Cardiac muscle cell (in vitro differentiated cells and primary cell): ENCODE measurements at regions not wholly inside any gene's neighbourhood (a gene's known extent, or its start where the extent isn't known, plus 50 kb on each side); places are given as distances from the start of the nearest gene placed in this dataset.

Source experiments
- DNase-seq, 2 donors: peaks; one replicate each; pipeline versions ENCODE4 v3.0.0 to v3.0.0-alpha.2; 2010 to 2017; ENCODE audit warnings: low read depth in 1 of 2, low spot score in 1 of 2
- H3K27ac ChIP-seq: fragments of 200-600 bp; sonication (generic); 2 replicates; pipeline ENCODE4 v1.5.1; 2016
- H3K27me3 ChIP-seq: fragments of 200-600 bp; sonication (generic); 2 replicates; pipeline ENCODE4 v1.6.0; 2016; ENCODE audit warnings: control low read depth
- H3K36me3 ChIP-seq: fragments of 200-600 bp; sonication (generic); 2 replicates; pipeline ENCODE4 v1.5.1; 2016; ENCODE audit warnings: control low read depth
- H3K4me1 ChIP-seq: fragments of 200-600 bp; sonication (generic); 2 replicates; pipeline ENCODE4 v1.8.1; 2017; ENCODE audit warnings: low read depth, mild to moderate bottlenecking, mixed run types
- H3K4me3 ChIP-seq: fragments of 200-600 bp; sonication (generic); 2 replicates; pipeline ENCODE4 v1.5.1; 2016; ENCODE audit warnings: mild to moderate bottlenecking
- H3K9me3 ChIP-seq: fragments of 200-600 bp; sonication (generic); 2 replicates; pipeline ENCODE4 v1.5.1; 2017; ENCODE audit warnings: low read depth, mild to moderate bottlenecking, control low read depth
- TF ChIP-seq, protein P1 (sequence below): IDR thresholded peaks from 2 replicates; pipeline ENCODE4 v1.5.1; 2012; ENCODE audit warnings: low read depth, mild to moderate bottlenecking, low read length

DNA sequence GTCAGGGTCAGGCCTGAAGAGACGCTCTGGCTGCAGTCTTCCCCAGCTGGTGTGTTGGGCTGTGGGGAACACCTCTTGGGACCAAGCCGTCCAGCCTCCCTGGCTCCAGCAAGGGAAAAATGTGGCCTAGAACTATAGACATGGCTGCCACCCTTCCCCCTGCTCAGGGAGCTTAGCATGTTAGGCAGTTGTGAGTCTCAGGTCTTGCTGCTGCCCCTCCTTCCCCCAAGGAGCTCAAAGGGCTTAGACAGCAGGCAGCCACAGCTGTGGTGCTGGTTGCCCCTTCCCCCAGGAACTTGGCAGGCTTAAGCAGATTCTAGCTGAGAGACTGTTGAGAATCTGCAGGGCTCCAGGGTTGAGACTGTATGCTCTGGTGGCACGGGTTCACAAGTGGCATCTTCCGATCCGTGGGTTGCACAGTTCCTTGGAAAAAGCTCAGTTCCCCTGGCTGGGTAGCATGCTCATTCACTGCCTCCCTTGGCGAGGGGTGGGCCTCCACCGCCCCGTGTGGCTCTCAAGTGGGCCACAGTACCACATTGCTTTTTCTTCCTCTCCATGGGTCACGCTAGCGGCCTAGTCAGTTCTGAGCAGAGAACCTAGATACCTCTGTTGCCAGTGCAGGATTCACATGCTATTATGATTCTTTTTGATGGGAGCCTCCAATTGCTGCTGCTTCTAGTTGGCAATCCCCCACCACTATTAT lies 1258.6 kb downstream of the OLFM4 start:
- TF ChIP-seq, protein P1, sequence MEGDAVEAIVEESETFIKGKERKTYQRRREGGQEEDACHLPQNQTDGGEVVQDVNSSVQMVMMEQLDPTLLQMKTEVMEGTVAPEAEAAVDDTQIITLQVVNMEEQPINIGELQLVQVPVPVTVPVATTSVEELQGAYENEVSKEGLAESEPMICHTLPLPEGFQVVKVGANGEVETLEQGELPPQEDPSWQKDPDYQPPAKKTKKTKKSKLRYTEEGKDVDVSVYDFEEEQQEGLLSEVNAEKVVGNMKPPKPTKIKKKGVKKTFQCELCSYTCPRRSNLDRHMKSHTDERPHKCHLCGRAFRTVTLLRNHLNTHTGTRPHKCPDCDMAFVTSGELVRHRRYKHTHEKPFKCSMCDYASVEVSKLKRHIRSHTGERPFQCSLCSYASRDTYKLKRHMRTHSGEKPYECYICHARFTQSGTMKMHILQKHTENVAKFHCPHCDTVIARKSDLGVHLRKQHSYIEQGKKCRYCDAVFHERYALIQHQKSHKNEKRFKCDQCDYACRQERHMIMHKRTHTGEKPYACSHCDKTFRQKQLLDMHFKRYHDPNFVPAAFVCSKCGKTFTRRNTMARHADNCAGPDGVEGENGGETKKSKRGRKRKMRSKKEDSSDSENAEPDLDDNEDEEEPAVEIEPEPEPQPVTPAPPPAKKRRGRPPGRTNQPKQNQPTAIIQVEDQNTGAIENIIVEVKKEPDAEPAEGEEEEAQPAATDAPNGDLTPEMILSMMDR, result no peak
- H3K4me1 ChIP-seq, result no peaks in the 10 kb centered on the region
- DNase-seq, result no peak
- H3K36me3 ChIP-seq, result no peaks in the 10 kb centered on the region
- no peaks in the 10 kb centered on the region for H3K27me3 ChIP-seq
- H3K9me3 ChIP-seq, result no peaks in the 10 kb centered on the region
- H3K4me3 ChIP-seq, result no peak overlapping the region
- H3K27ac ChIP-seq, result no peak overlapping the region

DNA sequence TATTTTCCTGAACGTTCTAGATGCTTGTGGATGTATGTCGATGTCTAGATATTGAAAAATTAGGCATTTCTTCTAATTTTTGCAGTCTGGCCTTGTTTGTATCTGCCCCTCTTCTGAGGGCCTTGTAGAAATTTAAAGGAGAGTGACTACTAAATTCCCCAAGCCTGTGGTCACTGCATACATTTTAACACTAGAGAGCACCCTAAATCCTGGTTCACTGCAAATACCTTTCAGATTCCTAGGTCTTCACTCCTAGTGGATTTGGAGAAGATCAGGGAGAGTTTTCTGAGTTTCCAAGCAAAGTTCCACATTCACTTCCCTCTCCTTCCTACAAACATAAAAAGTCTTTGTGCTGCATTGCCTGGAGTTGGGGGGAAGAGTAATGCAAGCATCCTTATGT lies 1272.5 kb downstream of the OLFM4 start:
- DNase-seq, result no peak
- no peak overlapping the region for H3K27ac ChIP-seq

DNA sequence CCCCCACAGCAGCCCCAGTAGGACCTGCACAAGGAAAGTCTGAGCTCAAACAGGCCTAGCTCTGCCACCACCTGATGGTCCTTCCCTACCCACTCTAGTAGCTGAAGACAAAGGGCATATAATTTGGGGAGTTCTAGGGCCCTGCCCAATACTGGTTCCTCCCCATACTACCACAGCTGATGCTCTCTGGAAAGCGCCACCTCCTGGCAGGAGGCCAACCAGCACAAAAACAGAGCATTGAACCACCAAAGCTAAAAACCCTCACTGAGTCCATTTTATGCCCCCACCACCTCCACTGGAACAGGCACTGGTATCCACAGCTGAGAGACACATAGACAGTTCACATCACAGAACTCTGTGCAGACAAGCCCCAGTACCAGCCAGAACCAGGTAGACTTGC lies 1276.8 kb downstream of the OLFM4 start:
- Histone ChIP-seq H3K27me3 (no peaks in the 10 kb centered on the region), H3K4me1 (no peaks in the 10 kb centered on the region), H3K9me3 (no peaks in the 10 kb centered on the region), H3K27ac (no peak overlapping the region), H3K4me3 (no peak overlapping the region), H3K36me3 (no peaks in the 10 kb centered on the region)
- TF ChIP-seq, protein P1, result no peak
- DNase-seq, result no peak

More for the DNA sequence above, 1272.5 kb downstream of the OLFM4 start:
- Histone ChIP-seq H3K27me3 (no peaks in the 10 kb centered on the region), H3K36me3 (no peaks in the 10 kb centered on the region), H3K9me3 (no peaks in the 10 kb centered on the region), H3K4me3 (no peak overlapping the region), H3K4me1 (no peaks in the 10 kb centered on the region)
- TF ChIP-seq, protein P1, result no peak

DNA sequence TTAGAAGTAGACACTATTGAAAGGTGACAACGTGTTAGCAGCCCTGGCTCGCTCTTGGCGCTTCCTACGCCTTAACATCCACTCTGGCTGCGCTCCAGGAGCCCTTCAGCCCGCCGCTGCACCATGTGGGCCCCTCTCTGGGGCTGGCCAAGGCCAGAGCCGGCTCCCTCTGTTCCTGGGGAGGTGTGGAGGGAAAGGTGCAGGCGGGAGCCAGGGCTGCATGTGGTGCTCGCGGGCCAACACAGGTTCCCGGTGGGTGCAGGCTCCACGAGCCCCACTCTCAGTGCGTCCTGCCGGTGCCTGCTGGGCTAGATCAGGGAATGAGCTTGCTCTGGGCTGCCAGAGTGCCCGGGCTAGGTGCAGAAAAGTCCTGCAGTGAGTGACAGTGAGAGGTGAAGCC lies 1284.3 kb downstream of the OLFM4 start:
- no peak for DNase-seq
- TF ChIP-seq, protein P1, result no peak

DNA sequence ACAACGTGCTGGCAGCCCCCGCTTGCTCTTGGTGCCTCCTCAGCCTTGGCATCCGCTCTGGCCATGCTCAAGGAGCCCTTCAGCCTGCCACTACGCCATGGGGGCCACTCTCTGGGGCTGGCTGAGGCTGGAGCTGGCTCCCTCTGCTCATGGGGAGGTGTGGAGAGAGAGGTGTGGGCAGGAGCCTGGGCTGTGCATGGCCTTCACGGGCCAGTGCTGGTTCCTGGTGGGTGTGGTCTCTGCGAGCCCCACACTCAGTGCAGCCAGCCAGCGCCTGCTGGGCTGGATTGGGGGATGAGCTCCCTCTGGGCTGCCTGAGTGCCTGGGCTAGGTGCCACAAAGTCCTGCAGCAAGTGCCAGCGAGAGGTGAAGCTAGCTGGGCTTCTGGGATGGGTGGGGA lies 1289.1 kb downstream of the OLFM4 start:
- peaks cover 1% of the 10 kb centered on the region for H3K4me1 ChIP-seq
- TF ChIP-seq, protein P1, result no peak
- no peaks in the 10 kb centered on the region for H3K36me3 ChIP-seq
- DNase-seq, result no peak
- H3K9me3 ChIP-seq, result no peaks in the 10 kb centered on the region
- H3K27ac ChIP-seq, result no peak overlapping the region
- H3K4me3 ChIP-seq, result no peak overlapping the region
- no peaks in the 10 kb centered on the region for H3K27me3 ChIP-seq

More for the DNA sequence above, 1284.3 kb downstream of the OLFM4 start:
- no peak overlapping the region for H3K27ac ChIP-seq
- H3K4me1 ChIP-seq, result no peaks in the 10 kb centered on the region
- no peak overlapping the region for H3K4me3 ChIP-seq
- H3K36me3 ChIP-seq, result no peaks in the 10 kb centered on the region
- H3K27me3 ChIP-seq, result no peaks in the 10 kb centered on the region
- no peaks in the 10 kb centered on the region for H3K9me3 ChIP-seq
